Lung (tissue), 11 donors: ENCODE measurements at regions not wholly inside any gene's neighbourhood (a gene's known extent, or its start where the extent isn't known, plus 50 kb on each side); places are given as distances from the start of the nearest gene placed in this dataset.

ENCODE experiments used
- ATAC-seq: fragments of 200-7000 bp; cut with Tn5 transposase; one replicate; pipeline ENCODE4 v1.9.1; 2020; ENCODE audit warnings: moderate number of reproducible peaks; ENCODE audit not compliant: insufficient read depth, low FRiP score
- DNase-seq, 3 donors: peaks; one replicate each; pipeline ENCODE4 v3.0.0-alpha.2; 2013 to 2017
- H3K27ac ChIP-seq, 2 donors: one replicate each; pipeline ENCODE4 v1.5.1; 2013; ENCODE audit warnings: mild to moderate bottlenecking in 2 of 2, moderate library complexity in 2 of 2, control low read depth in 1 of 2, inconsistent platforms in 1 of 2, low read depth in 1 of 2, low read length in 1 of 2
- H3K27me3 ChIP-seq, 3 donors: one replicate each; pipeline ENCODE4 v1.5.1; 2013; ENCODE audit warnings: low read length in 2 of 3; ENCODE audit not compliant: control insufficient read depth in 3 of 3, insufficient read depth in 3 of 3
- H3K36me3 ChIP-seq, 4 donors: one replicate each; pipeline ENCODE4 v1.5.1; 2013; ENCODE audit warnings: low read length in 4 of 4, mild to moderate bottlenecking in 1 of 4, moderate library complexity in 1 of 4; ENCODE audit not compliant: control insufficient read depth in 4 of 4, insufficient read depth in 4 of 4
- H3K4me1 ChIP-seq, 5 donors: one replicate each; pipeline ENCODE4 v1.5.1; 2013; ENCODE audit warnings: low read length in 5 of 5, mild to moderate bottlenecking in 2 of 5, moderate library complexity in 1 of 5; ENCODE audit not compliant: control insufficient read depth in 5 of 5, insufficient read depth in 5 of 5
- H3K4me3 ChIP-seq: one replicate; pipeline ENCODE4 v1.5.1; 2013; ENCODE audit warnings: mild to moderate bottlenecking, control low read depth, moderate library complexity
- H3K9ac ChIP-seq, 2 donors: one replicate each; pipeline ENCODE4 v1.5.1; 2013; ENCODE audit warnings: low read length in 2 of 2, control low read depth in 1 of 2; ENCODE audit not compliant: insufficient read depth in 1 of 2
- H3K9me3 ChIP-seq, 4 donors: one replicate each; pipeline ENCODE4 v1.5.1; 2013; ENCODE audit warnings: low read length in 3 of 4, mild to moderate bottlenecking in 1 of 4, moderate library complexity in 1 of 4; ENCODE audit not compliant: control insufficient read depth in 4 of 4, insufficient read depth in 3 of 4
- CTCF ChIP-seq: IDR thresholded peaks from 2 replicates; pipeline ENCODE4 v1.5.1; 2012; ENCODE audit warnings: mild to moderate bottlenecking; ENCODE audit errors: control extremely low read depth, extremely low read depth
- WGBS, 2 donors: extraction: QIAGEN DNeasy Blood & Tissue Kit; methylation state at CpG; one replicate each; pipeline ENCODE4 v1.1.7; 2013; 5-methylcytosine and 5-hydroxymethylcytosine counted together
- donor health status: control.
- donor health status: control.
- donor health status: Bipolar disorder and iron deficiency.
- donor health status: healthy.
- donor health status: DM: yes; HTN: yes; CAD: no.

GRCh38 chr10:84825330-84825729 is 496.9 kb downstream of the CCSER2 start:
- ATAC-seq: no peak
- no peak overlapping the region for H3K9ac ChIP-seq
- H3K4me3 ChIP-seq: no peak overlapping the region
- DNase-seq: peak in 1 of 3 donors; percentile 19
- H3K36me3 ChIP-seq: no peaks in the 10 kb centered on the region
- peak overlapping the region in 1 of 2 donors; percentile 75 for H3K27ac ChIP-seq
- no peaks in the 10 kb centered on the region for H3K4me1 ChIP-seq
- 42 to 45% methylated on average over 1 of the region's 1 CpG for WGBS, 2 donors
- H3K27me3 ChIP-seq: no peaks in the 10 kb centered on the region
- H3K9me3 ChIP-seq: no peaks in the 10 kb centered on the region
- no peak for TF ChIP-seq CTCF

- H3K36me3 ChIP-seq: no peaks in the 10 kb centered on the region
- no peaks in the 10 kb centered on the region for H3K9me3 ChIP-seq
- 47 to 48% methylated on average over 3 of the region's 3 CpGs for WGBS, 2 donors
- no peak for DNase-seq
- no peak overlapping the region for H3K4me3 ChIP-seq
- peak overlapping the region in 1 of 2 donors; percentile 1 for H3K27ac ChIP-seq
- H3K4me1 ChIP-seq: no peaks in the 10 kb centered on the region
- TF ChIP-seq CTCF: no peak
- H3K27me3 ChIP-seq: no peaks in the 10 kb centered on the region
- ATAC-seq: no peak
- H3K9ac ChIP-seq: no peak overlapping the region
Measured at GRCh38 chr10:84826704-84827103, 498.3 kb downstream of the CCSER2 start.

- WGBS, 2 donors: 56 to 58% methylated on average over 7 of the region's 7 CpGs
- ATAC-seq: no peak
- no peaks in the 10 kb centered on the region for H3K4me1 ChIP-seq
- H3K4me3 ChIP-seq: no peak overlapping the region
- H3K9ac ChIP-seq: no peak overlapping the region
- no peaks in the 10 kb centered on the region for H3K27me3 ChIP-seq
- no peak for DNase-seq
- no peaks in the 10 kb centered on the region for H3K36me3 ChIP-seq
- H3K9me3 ChIP-seq: no peaks in the 10 kb centered on the region
- TF ChIP-seq CTCF: no peak
- no peak overlapping the region for H3K27ac ChIP-seq
Measured at GRCh38 chr10:84829131-84829530, 500.7 kb downstream of the CCSER2 start.
